Sciatic nerve (tissue), 2 donors: ENCODE measurements at regions not wholly inside any gene's neighbourhood (a gene's known extent, or its start where the extent isn't known, plus 50 kb on each side); places are given as distances from the start of the nearest gene placed in this dataset.
"Not testable (repeated sequence)": the region's sequence is repeated elsewhere in the genome, so short reads cannot be mapped to it uniquely, and the experiment has no call there.

Experiments
- ATAC-seq: fragments of 200-7000 bp; cut with Tn5 transposase; one replicate; pipeline ENCODE4 v1.9.1; 2020; ENCODE audit warnings: mild to moderate bottlenecking, moderate library complexity
- DNase-seq: peaks from one replicate; pipeline ENCODE4 v3.0.0-alpha.2; 2020; ENCODE audit warnings: low spot score
- intact Hi-C: fragments of 100-400 bp; cut with DNase I; formaldehyde crosslinking; loops from one replicate; pipeline ENCODE4 v1.14.2; 2022
- donor health status: DM: no; HTN: no; CAD: no.
- donor health status: DM: no; HTN: no; CAD: no.

DNA sequence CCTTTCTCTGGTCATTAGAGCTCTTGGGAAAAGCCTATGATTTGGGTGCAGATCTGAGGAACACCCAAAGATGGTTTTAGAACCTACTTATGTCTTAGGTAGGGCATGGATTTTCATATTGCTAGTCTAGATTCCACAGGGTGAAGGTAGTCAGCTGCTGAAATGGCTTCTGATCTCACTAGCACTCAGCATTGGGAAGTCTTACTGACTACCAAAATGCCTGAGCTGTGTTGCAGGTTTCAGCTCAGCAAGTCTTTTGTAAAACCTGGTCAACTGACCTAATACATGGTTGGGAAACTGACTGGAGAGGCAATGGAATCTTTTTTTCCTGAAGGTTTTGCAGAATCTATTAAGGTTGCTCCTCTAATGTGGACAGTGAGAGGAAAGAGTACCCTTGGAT is 136.4 kb downstream of the CCNG2 start:
- DNase-seq (no peak), ATAC-seq (no peak)
- intact Hi-C loops, result no loop called here

- ATAC-seq, intact Hi-C loops, DNase-seq: not testable (repeated sequence)
These were observed 144.0 kb downstream of the CCNG2 start for GRCh38 chr4:77300996-77301395.

GRCh38 chr4:77305766-77306165 is 148.8 kb downstream of the CCNG2 start:
- intact Hi-C loops, result no loop called here
- ATAC-seq, result no peak
- DNase-seq, result no peak

- no peak for DNase-seq
- intact Hi-C loops, result no loop called here
- no peak for ATAC-seq
These were observed 149.5 kb downstream of the CCNG2 start for GRCh38 chr4:77306496-77306895.

DNA sequence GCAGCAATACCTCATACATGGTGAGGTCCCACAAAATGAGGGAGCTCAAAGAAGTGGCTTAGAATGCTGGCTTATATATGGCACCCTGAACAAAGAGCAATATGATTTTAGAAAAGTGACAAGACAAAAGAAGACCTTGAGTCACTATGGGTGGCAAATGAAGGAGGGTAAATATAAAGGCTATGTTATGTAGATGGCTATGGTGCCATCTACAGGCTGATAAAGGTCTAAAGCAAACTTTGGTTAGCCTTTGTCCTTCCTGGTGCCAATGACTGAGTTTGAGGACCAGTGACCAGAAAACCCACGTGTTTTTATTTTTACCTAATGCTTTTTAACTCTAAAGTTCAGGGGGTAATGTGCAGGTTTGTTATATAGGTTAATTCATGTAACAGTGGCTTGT is 151.8 kb downstream of the CCNG2 start:
- ATAC-seq (no peak), DNase-seq (no peak)
- intact Hi-C loops, result no loop called here

- no peak for ATAC-seq
These were observed 152.5 kb downstream of the CCNG2 start for GRCh38 chr4:77309496-77309895.

GRCh38 chr4:77310931-77311330 is 153.9 kb downstream of the CCNG2 start:
- DNase-seq, result no peak
- no peak for ATAC-seq
- intact Hi-C loops, result no loop called here

More at GRCh38 chr4:77309496-77309895, 152.5 kb downstream of the CCNG2 start:
- intact Hi-C loops, result no loop called here
- DNase-seq, result no peak

DNA sequence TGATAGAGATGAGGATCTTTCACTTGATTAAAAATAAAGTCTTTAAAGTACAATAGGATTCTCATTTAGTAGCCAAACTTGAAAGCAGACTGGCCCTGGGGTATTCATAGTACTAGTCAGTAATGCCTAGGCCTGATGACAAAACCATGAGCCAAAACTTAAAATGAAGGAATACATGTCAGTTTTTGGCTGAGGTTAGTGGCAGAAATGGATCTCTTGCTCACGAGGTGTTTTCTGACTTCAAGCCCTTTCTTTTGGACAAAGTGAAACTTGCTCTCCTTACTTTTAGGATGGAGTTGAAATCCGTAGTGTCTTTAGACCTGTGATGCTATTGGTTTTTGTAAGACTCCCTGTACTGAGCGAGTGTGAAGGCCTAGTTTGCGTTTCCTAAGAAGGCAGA is 157.7 kb downstream of the CCNG2 start:
- no peak for DNase-seq
- intact Hi-C loops, result no loop called here
- ATAC-seq, result no peak

GRCh38 chr4:77327151-77327550 is 170.1 kb downstream of the CCNG2 start:
- intact Hi-C loops, result no loop called here
- no peak for ATAC-seq
- no peak for DNase-seq

GRCh38 chr4:77332696-77333270 is 175.8 kb downstream of the CCNG2 start:
- ATAC-seq (no peak), DNase-seq (no peak)
- intact Hi-C loops, result no loop called here

DNA sequence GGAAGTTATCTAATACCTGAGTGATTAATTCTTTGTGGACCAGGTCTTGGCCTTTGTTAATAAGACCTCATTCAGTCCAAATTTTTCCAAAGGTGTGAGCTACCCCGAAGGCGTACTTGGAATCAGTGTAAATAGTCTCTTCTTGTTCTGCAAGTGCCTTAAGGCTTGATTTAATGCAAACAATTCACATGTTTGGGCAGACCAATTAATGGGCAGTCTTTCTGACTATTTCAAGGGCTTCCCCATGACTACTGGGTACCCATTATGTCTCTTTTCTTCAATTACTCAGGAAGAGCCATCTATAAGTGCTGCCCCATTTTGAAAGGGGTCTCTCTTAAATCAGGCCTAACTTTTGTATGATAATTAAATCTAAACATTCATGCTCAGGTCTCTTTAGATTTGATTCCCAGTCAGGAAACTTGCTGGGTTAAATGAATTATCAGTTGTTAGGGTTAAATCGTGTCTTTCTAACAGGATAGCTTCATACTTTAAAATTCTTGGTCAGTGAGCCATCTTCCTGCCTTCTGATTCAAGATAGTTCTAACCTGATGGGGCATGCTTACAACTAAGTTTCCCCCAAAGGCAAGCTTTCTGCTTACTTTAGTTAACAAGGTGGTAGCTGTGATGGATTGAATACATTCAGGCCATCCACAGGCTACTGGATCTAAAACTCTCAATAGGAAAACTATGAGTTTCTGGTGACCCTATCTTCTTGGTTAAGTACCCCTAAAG is 179.6 kb downstream of the CCNG2 start:
- intact Hi-C loops, result no loop called here
- ATAC-seq (no peak), DNase-seq (no peak)

GRCh38 chr4:77342170-77342810 is 185.3 kb downstream of the CCNG2 start:
- intact Hi-C loops, result no loop called here
- ATAC-seq (no peak), DNase-seq (no peak)

DNA sequence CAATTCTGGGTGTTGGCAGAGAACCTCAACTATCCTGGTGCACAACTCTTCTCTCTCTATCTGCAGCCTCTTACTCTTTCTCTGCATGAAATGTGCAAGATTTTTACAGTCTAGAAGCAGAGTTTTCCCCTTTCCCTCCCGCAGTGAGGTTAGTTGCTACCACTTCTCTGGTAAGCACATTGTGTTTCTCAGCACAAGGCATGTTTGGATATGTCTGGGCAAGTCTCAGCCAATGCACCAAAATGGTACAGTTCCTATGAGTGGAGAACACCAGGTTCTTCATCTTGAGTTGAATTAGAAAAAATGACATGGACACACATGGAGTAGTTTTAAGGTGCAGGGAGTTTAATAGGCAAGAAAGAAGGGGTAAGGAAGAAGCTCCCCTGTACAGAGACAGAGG is 187.0 kb downstream of the CCNG2 start:
- ATAC-seq, result no peak
- intact Hi-C loops, result no loop called here

GRCh38 chr4:77344784-77345183 is 187.8 kb downstream of the CCNG2 start:
- intact Hi-C loops, result no loop called here
- DNase-seq, result no peak
- no peak for ATAC-seq

More for the DNA sequence above, 187.0 kb downstream of the CCNG2 start:
- no peak for DNase-seq

- no peak for ATAC-seq
- intact Hi-C loops, result no loop called here
- no peak for DNase-seq
These were observed 190.5 kb downstream of the CCNG2 start for GRCh38 chr4:77347351-77347966.

DNA sequence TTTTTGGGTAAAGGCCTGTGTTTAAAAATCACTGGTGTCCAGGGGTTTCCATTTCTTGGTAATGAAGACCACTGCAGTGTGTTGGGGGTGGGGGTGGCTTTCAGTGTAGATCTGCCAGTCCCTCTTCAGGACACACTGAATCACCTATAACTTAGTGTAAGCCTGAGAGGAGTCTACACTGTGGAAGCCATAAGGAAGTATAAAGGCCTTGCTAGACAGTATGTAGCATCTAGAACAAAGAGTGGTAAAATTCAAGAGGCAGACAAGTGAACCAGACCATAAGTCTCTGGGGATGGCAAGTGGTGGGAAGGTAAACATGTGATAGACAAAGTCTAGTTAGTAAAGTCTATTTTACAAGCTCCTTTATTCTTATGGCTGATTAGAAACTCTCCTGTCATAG is 191.8 kb downstream of the CCNG2 start:
- DNase-seq (no peak), ATAC-seq (no peak)
- intact Hi-C loops, result no loop called here

GRCh38 chr4:77349364-77349763 is 192.4 kb downstream of the CCNG2 start:
- no peak for DNase-seq
- intact Hi-C loops, result no loop called here
- ATAC-seq, result no peak

DNA sequence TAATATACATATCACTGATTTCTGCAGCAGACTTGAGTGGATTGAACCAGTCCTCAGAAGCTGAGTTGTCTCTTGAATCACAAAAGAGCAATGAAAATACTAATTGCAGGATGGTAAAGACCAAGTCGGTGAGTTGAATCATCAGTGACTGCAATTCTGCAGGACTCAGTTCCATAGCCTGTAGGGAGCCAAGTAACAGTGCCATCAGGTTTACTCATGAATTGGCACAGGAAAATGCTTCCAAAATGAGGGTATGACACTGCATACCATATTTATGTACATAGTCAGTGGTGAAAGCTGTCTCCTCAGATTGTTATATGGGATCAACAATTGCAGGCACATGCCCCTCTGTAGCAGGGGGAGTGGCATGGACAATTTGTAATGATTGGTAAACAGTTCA is 192.8 kb downstream of the CCNG2 start:
- ATAC-seq (no peak), DNase-seq (no peak)
- intact Hi-C loops, result no loop called here

- DNase-seq (no peak), ATAC-seq (no peak)
- intact Hi-C loops, result no loop called here
These were observed 195.2 kb downstream of the CCNG2 start for GRCh38 chr4:77352192-77352591.

GRCh38 chr4:77353724-77354315 is 196.8 kb downstream of the CCNG2 start:
- DNase-seq, intact Hi-C loops: not testable (repeated sequence)

More at GRCh38 chr4:77353724-77354315, 196.8 kb downstream of the CCNG2 start:
- ATAC-seq, result not testable (repeated sequence)
